ENCODE measurements at regions not wholly inside any gene's neighbourhood (a gene's known extent, or its start where the extent isn't known, plus 50 kb on each side); places are given as distances from the start of the nearest gene placed in this dataset.

GRCh38 chr1:222950892-222951291, 136.1 kb downstream of the DISP1 start:
- no peak for TF ChIP-seq CTCF (IDR thresholded peaks at IDR 0.05; ENCODE audit: extremely low read depth in 1 of 2, insufficient read depth in 1 of 2, low read depth in 1 of 2, low read length in 2 of 2)
- TF ChIP-seq MAX (IDR thresholded peaks at IDR 0.05; ENCODE audit: insufficient read depth, insufficient read length): no peak
- no peak for TF ChIP-seq POLR2AphosphoS5 (IDR thresholded peaks at IDR 0.05; ENCODE audit: insufficient read depth, low read depth, low read length)
- no peak for TF ChIP-seq EZH2 (IDR thresholded peaks at IDR 0.05; ENCODE audit: borderline replicate concordance, low read depth, low read length, severe bottlenecking)
- TF ChIP-seq POLR2A (IDR thresholded peaks at IDR 0.05; ENCODE audit: low read depth, low read length): no peak
- no peak for TF ChIP-seq JUN (IDR thresholded peaks at IDR 0.05; ENCODE audit: borderline replicate concordance, insufficient read depth, insufficient read length, low read depth)
- no peak for TF ChIP-seq GATA2 (IDR thresholded peaks at IDR 0.05; ENCODE audit: insufficient read depth, insufficient read length, low read depth, low read length)
- TF ChIP-seq MYC (IDR thresholded peaks at IDR 0.05; ENCODE audit: low read depth, low read length): no peak
- no peak for TF ChIP-seq FOS (IDR thresholded peaks at IDR 0.05; ENCODE audit: borderline replicate concordance, insufficient read depth, low read length)
